ENCODE measurements at regions not wholly inside any gene's neighbourhood (a gene's known extent, or its start where the extent isn't known, plus 50 kb on each side); places are given as distances from the start of the nearest gene placed in this dataset.

DNA sequence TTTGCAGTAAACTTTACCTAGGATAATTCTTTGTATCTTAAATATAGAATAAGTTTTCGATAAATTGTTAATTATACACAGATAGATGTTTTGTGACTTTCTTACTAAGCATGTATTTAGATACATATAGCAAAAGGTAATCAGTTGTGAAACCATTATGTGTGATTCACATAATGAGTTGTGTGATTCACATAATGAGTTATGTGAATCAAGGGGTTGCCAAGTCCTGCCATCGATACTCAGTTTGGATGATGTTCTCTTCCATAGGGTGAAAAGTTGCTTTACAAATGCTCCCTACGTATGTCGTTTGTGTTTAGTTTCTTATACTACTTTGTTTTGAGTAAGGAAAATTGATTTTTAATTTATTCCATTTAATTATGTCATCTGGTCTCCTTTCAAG, 682.1 kb downstream of the MECOM start:
- no peak overlapping the region for H3K27ac ChIP-seq (ENCODE audit: low read depth, low read length)
- no peaks in the 10 kb centered on the region for H3K9me3 ChIP-seq (ENCODE audit: control insufficient read depth in 1 of 2, low read length in 2 of 2)
- H3K27me3 ChIP-seq (ENCODE audit: control insufficient read depth in 1 of 2, insufficient read depth in 2 of 2, low read length in 2 of 2) = no peaks in the 10 kb centered on the region
- no peak overlapping the region for H3K4me3 ChIP-seq (ENCODE audit: low read depth in 1 of 2, low read length in 2 of 2)
- no peaks in the 10 kb centered on the region for H3K4me1 ChIP-seq (ENCODE audit: control insufficient read depth in 1 of 2, insufficient read depth in 2 of 2, low read length in 2 of 2)
- no peak overlapping the region for H3K9ac ChIP-seq (ENCODE audit: low read depth in 1 of 2, low read length in 2 of 2)
- no peaks in the 10 kb centered on the region for H3K36me3 ChIP-seq (ENCODE audit: control insufficient read depth in 1 of 2, insufficient read depth in 2 of 2, low read length in 2 of 2)

DNA sequence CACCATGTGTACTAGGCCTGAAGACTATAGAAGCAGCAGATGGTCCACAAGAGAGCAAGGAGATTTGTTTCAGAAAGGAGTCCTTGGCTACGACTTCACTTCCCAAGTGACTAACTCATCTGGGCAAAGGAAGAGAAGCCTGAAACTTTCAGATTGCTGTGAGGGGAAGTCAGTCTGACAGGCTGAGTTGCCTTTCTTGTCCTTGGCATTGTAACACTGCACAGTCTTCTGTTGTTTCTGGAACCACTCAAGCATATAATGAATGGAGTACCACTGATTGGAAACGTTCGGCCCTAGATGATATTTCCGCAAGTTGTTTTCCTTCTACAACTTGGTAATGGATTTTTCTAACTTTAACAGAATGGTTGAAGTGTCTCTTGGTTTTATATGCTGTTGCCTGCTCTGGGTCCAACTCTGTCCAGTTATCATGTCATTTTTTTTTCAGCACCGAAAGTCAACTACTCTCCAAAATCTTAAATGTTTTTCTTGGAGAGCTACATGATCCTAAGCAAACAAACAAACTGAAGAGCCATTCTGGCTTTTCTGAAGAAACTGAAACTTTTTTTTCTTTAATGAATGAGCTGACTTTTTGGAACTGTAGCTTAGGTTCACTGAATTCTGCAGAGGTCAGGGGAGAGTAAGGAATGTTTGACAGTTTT, 685.7 kb downstream of the MECOM start:
- Histone ChIP-seq H3K27me3 (ENCODE audit: control insufficient read depth in 1 of 2, insufficient read depth in 2 of 2, low read length in 2 of 2) (no peaks in the 10 kb centered on the region), H3K9ac (ENCODE audit: low read depth in 1 of 2, low read length in 2 of 2) (no peak overlapping the region), H3K4me1 (ENCODE audit: control insufficient read depth in 1 of 2, insufficient read depth in 2 of 2, low read length in 2 of 2) (no peaks in the 10 kb centered on the region), H3K4me3 (ENCODE audit: low read depth in 1 of 2, low read length in 2 of 2) (no peak overlapping the region), H3K36me3 (ENCODE audit: control insufficient read depth in 1 of 2, insufficient read depth in 2 of 2, low read length in 2 of 2) (no peaks in the 10 kb centered on the region), H3K27ac (ENCODE audit: low read depth, low read length) (no peak overlapping the region), H3K9me3 (ENCODE audit: control insufficient read depth in 1 of 2, low read length in 2 of 2) (no peaks in the 10 kb centered on the region)

GRCh38 chr3:168976969-168977368, 686.5 kb downstream of the MECOM start:
- no peak overlapping the region for H3K27ac ChIP-seq (ENCODE audit: low read depth, low read length)
- H3K9ac ChIP-seq (ENCODE audit: low read depth in 1 of 2, low read length in 2 of 2) = no peak overlapping the region
- H3K36me3 ChIP-seq (ENCODE audit: control insufficient read depth in 1 of 2, insufficient read depth in 2 of 2, low read length in 2 of 2) = no peaks in the 10 kb centered on the region
- H3K4me1 ChIP-seq (ENCODE audit: control insufficient read depth in 1 of 2, insufficient read depth in 2 of 2, low read length in 2 of 2) = no peaks in the 10 kb centered on the region
- H3K9me3 ChIP-seq (ENCODE audit: control insufficient read depth in 1 of 2, low read length in 2 of 2) = no peaks in the 10 kb centered on the region
- no peaks in the 10 kb centered on the region for H3K27me3 ChIP-seq (ENCODE audit: control insufficient read depth in 1 of 2, insufficient read depth in 2 of 2, low read length in 2 of 2)
- H3K4me3 ChIP-seq (ENCODE audit: low read depth in 1 of 2, low read length in 2 of 2) = no peak overlapping the region

- Histone ChIP-seq H3K27me3 (ENCODE audit: control insufficient read depth in 1 of 2, insufficient read depth in 2 of 2, low read length in 2 of 2) (no peaks in the 10 kb centered on the region), H3K4me3 (ENCODE audit: low read depth in 1 of 2, low read length in 2 of 2) (no peak overlapping the region), H3K4me1 (ENCODE audit: control insufficient read depth in 1 of 2, insufficient read depth in 2 of 2, low read length in 2 of 2) (no peaks in the 10 kb centered on the region), H3K36me3 (ENCODE audit: control insufficient read depth in 1 of 2, insufficient read depth in 2 of 2, low read length in 2 of 2) (no peaks in the 10 kb centered on the region), H3K9ac (ENCODE audit: low read depth in 1 of 2, low read length in 2 of 2) (no peak overlapping the region), H3K9me3 (ENCODE audit: control insufficient read depth in 1 of 2, low read length in 2 of 2) (no peaks in the 10 kb centered on the region), H3K27ac (ENCODE audit: low read depth, low read length) (no peak overlapping the region)
Observed at GRCh38 chr3:168975576-168975975, 687.9 kb downstream of the MECOM start.

- H3K9ac ChIP-seq (ENCODE audit: low read depth in 1 of 2, low read length in 2 of 2) = no peak overlapping the region
- no peaks in the 10 kb centered on the region for H3K9me3 ChIP-seq (ENCODE audit: control insufficient read depth in 1 of 2, low read length in 2 of 2)
- H3K27ac ChIP-seq (ENCODE audit: low read depth, low read length) = no peak overlapping the region
- no peak overlapping the region for H3K4me3 ChIP-seq (ENCODE audit: low read depth in 1 of 2, low read length in 2 of 2)
- H3K27me3 ChIP-seq (ENCODE audit: control insufficient read depth in 1 of 2, insufficient read depth in 2 of 2, low read length in 2 of 2) = no peaks in the 10 kb centered on the region
- H3K4me1 ChIP-seq (ENCODE audit: control insufficient read depth in 1 of 2, insufficient read depth in 2 of 2, low read length in 2 of 2) = no peaks in the 10 kb centered on the region
- H3K36me3 ChIP-seq (ENCODE audit: control insufficient read depth in 1 of 2, insufficient read depth in 2 of 2, low read length in 2 of 2) = no peaks in the 10 kb centered on the region
Observed at GRCh38 chr3:168974617-168975403, 688.7 kb downstream of the MECOM start.

- Histone ChIP-seq H3K9me3 (ENCODE audit: control insufficient read depth in 1 of 2, low read length in 2 of 2) (no peaks in the 10 kb centered on the region), H3K4me3 (ENCODE audit: low read depth in 1 of 2, low read length in 2 of 2) (no peak overlapping the region), H3K27ac (ENCODE audit: low read depth, low read length) (no peak overlapping the region), H3K36me3 (ENCODE audit: control insufficient read depth in 1 of 2, insufficient read depth in 2 of 2, low read length in 2 of 2) (no peaks in the 10 kb centered on the region), H3K9ac (ENCODE audit: low read depth in 1 of 2, low read length in 2 of 2) (no peak overlapping the region), H3K4me1 (ENCODE audit: control insufficient read depth in 1 of 2, insufficient read depth in 2 of 2, low read length in 2 of 2) (no peaks in the 10 kb centered on the region), H3K27me3 (ENCODE audit: control insufficient read depth in 1 of 2, insufficient read depth in 2 of 2, low read length in 2 of 2) (no peaks in the 10 kb centered on the region)
Observed at GRCh38 chr3:168973897-168974296, 689.6 kb downstream of the MECOM start.

GRCh38 chr3:168973206-168973605, 690.3 kb downstream of the MECOM start:
- no peak overlapping the region for H3K9ac ChIP-seq (ENCODE audit: low read depth in 1 of 2, low read length in 2 of 2)
- no peak overlapping the region for H3K27ac ChIP-seq (ENCODE audit: low read depth, low read length)

DNA sequence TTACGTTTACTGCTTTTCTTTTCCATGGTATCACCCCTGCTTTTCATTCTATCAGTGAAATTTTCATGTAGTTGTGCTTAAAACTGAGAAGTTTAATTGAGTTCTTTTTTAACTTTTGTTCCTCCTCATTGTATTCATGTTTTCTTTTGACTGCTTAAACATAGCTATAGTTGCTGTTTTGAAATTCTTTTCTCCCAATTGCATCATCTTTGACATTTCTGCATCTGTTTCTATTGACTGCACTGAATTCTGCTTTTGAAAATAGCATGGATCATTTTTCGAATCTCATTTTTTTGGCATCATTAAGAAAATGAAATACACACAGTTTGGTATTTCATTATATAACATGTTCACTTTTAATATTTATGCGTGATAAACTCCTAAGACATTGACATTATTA, 694.9 kb downstream of the MECOM start:
- no peaks in the 10 kb centered on the region for H3K9me3 ChIP-seq (ENCODE audit: control insufficient read depth in 1 of 2, low read length in 2 of 2)
- no peak overlapping the region for H3K4me3 ChIP-seq (ENCODE audit: low read depth in 1 of 2, low read length in 2 of 2)
- no peaks in the 10 kb centered on the region for H3K27me3 ChIP-seq (ENCODE audit: control insufficient read depth in 1 of 2, insufficient read depth in 2 of 2, low read length in 2 of 2)
- H3K9ac ChIP-seq (ENCODE audit: low read depth in 1 of 2, low read length in 2 of 2) = no peak overlapping the region
- no peaks in the 10 kb centered on the region for H3K4me1 ChIP-seq (ENCODE audit: control insufficient read depth in 1 of 2, insufficient read depth in 2 of 2, low read length in 2 of 2)
- H3K36me3 ChIP-seq (ENCODE audit: control insufficient read depth in 1 of 2, insufficient read depth in 2 of 2, low read length in 2 of 2) = no peaks in the 10 kb centered on the region
- H3K27ac ChIP-seq (ENCODE audit: low read depth, low read length) = no peak overlapping the region

More at GRCh38 chr3:168973206-168973605, 690.3 kb downstream of the MECOM start:
- Histone ChIP-seq H3K4me3 (ENCODE audit: low read depth in 1 of 2, low read length in 2 of 2) (no peak overlapping the region), H3K9me3 (ENCODE audit: control insufficient read depth in 1 of 2, low read length in 2 of 2) (no peaks in the 10 kb centered on the region), H3K27me3 (ENCODE audit: control insufficient read depth in 1 of 2, insufficient read depth in 2 of 2, low read length in 2 of 2) (no peaks in the 10 kb centered on the region), H3K4me1 (ENCODE audit: control insufficient read depth in 1 of 2, insufficient read depth in 2 of 2, low read length in 2 of 2) (no peaks in the 10 kb centered on the region), H3K36me3 (ENCODE audit: control insufficient read depth in 1 of 2, insufficient read depth in 2 of 2, low read length in 2 of 2) (no peaks in the 10 kb centered on the region)

DNA sequence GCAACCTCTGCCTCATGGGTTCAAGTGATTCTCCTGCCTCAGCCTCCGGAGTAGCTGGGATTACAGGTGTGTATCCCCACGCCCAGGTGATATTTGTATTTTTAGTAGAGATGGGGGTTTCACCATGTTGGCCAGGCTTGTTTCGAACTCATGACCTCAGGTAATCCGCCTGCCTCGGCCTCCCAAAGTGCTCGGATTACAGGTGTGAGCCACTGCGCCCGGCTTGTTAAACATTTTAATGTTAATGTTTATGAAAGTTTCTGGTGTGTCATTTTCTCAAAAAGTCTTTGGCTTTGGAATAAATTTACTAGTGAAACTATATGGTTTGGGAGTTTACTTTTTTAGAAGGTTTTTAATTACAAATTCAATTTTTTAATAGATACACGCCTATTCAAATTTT, 698.8 kb downstream of the MECOM start:
- H3K27me3 ChIP-seq (ENCODE audit: control insufficient read depth in 1 of 2, insufficient read depth in 2 of 2, low read length in 2 of 2) = no peaks in the 10 kb centered on the region
- H3K27ac ChIP-seq (ENCODE audit: low read depth, low read length) = no peak overlapping the region
- H3K9me3 ChIP-seq (ENCODE audit: control insufficient read depth in 1 of 2, low read length in 2 of 2) = no peaks in the 10 kb centered on the region
- H3K4me3 ChIP-seq (ENCODE audit: low read depth in 1 of 2, low read length in 2 of 2) = no peak overlapping the region
- no peaks in the 10 kb centered on the region for H3K36me3 ChIP-seq (ENCODE audit: control insufficient read depth in 1 of 2, insufficient read depth in 2 of 2, low read length in 2 of 2)
- no peaks in the 10 kb centered on the region for H3K4me1 ChIP-seq (ENCODE audit: control insufficient read depth in 1 of 2, insufficient read depth in 2 of 2, low read length in 2 of 2)
- no peak overlapping the region for H3K9ac ChIP-seq (ENCODE audit: low read depth in 1 of 2, low read length in 2 of 2)

DNA sequence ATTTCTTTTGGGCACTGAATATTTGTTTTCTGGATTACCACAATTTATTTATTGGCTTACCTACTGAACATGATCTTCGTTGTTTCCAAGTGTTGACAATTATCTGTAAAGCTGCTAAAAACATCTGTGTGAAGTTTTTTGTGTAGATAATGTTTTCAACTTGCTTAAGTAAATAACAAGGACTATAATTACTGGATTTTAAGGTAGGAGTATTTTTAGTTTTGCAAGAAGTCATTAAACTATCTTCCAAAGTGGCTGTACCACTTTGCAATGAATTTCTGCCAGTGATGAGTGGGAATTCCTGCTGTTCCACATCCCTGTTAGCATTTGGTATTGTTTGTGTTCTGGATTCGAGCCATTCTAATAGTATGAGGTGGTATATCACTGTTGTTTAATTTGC, 702.2 kb downstream of the MECOM start:
- Histone ChIP-seq H3K4me3 (ENCODE audit: low read depth in 1 of 2, low read length in 2 of 2) (no peak overlapping the region), H3K36me3 (ENCODE audit: control insufficient read depth in 1 of 2, insufficient read depth in 2 of 2, low read length in 2 of 2) (no peaks in the 10 kb centered on the region), H3K9ac (ENCODE audit: low read depth in 1 of 2, low read length in 2 of 2) (no peak overlapping the region), H3K4me1 (ENCODE audit: control insufficient read depth in 1 of 2, insufficient read depth in 2 of 2, low read length in 2 of 2) (no peaks in the 10 kb centered on the region), H3K27me3 (ENCODE audit: control insufficient read depth in 1 of 2, insufficient read depth in 2 of 2, low read length in 2 of 2) (no peaks in the 10 kb centered on the region), H3K9me3 (ENCODE audit: control insufficient read depth in 1 of 2, low read length in 2 of 2) (no peaks in the 10 kb centered on the region), H3K27ac (ENCODE audit: low read depth, low read length) (no peak overlapping the region)

All from duodenal mucosa (tissue), 2 donors.